DMS53 treated with DMSO at 0.1 percent for 48 hours (cell line): ENCODE measurements at regions not wholly inside any gene's neighbourhood (a gene's known extent, or its start where the extent isn't known, plus 50 kb on each side); places are given as distances from the start of the nearest gene placed in this dataset.

Experiments used
- DNase-seq: peaks from one replicate; lab custom pipeline; 2025; ENCODE audit not compliant: unreplicated experiment; lab: John Stamatoyannopoulos, UW

GRCh38 chr13:30033681-30034457, 183.5 kb upstream of the UBL3 start:
- peak; percentile 25 for DNase-seq

GRCh38 chr13:30032263-30032662, 181.8 kb upstream of the UBL3 start:
- DNase-seq: no peak

- DNase-seq: no peak
These were observed 181.1 kb upstream of the UBL3 start for GRCh38 chr13:30031488-30031887.

GRCh38 chr13:30030141-30030750, 179.8 kb upstream of the UBL3 start:
- no peak for DNase-seq

- no peak for DNase-seq
These were observed 177.4 kb upstream of the UBL3 start for GRCh38 chr13:30027569-30028455.

GRCh38 chr13:30026909-30027308, 176.5 kb upstream of the UBL3 start:
- DNase-seq: no peak

GRCh38 chr13:30026093-30026492, 175.7 kb upstream of the UBL3 start:
- no peak for DNase-seq

GRCh38 chr13:30025351-30025750, 174.9 kb upstream of the UBL3 start:
- DNase-seq: no peak

GRCh38 chr13:30024125-30024865, 173.9 kb upstream of the UBL3 start:
- DNase-seq: no peak

- DNase-seq: no peak
These were observed 172.9 kb upstream of the UBL3 start for GRCh38 chr13:30023196-30023895.

- no peak for DNase-seq
These were observed 172.4 kb upstream of the UBL3 start for GRCh38 chr13:30022796-30023195.

- DNase-seq: no peak
These were observed 171.8 kb upstream of the UBL3 start for GRCh38 chr13:30022256-30022655.

- DNase-seq: no peak
These were observed 171.2 kb upstream of the UBL3 start for GRCh38 chr13:30021611-30022010.

- no peak for DNase-seq
These were observed 170.4 kb upstream of the UBL3 start for GRCh38 chr13:30020726-30021312.

GRCh38 chr13:30019648-30020626, 169.5 kb upstream of the UBL3 start:
- no peak for DNase-seq

GRCh38 chr13:30017880-30018279, 167.5 kb upstream of the UBL3 start:
- no peak for DNase-seq

- no peak for DNase-seq
These were observed 166.0 kb upstream of the UBL3 start for GRCh38 chr13:30016398-30016797.

GRCh38 chr13:30009411-30009810, 159.0 kb upstream of the UBL3 start:
- DNase-seq: no peak

GRCh38 chr13:30006246-30006645, 155.8 kb upstream of the UBL3 start:
- DNase-seq: no peak
